ENCODE measurements at regions not wholly inside any gene's neighbourhood (a gene's known extent, or its start where the extent isn't known, plus 50 kb on each side); places are given as distances from the start of the nearest gene placed in this dataset.

GRCh38 chr4:131302108-131302507 is 1847.0 kb upstream of the PCDH10 start:
- no peaks in the 10 kb centered on the region for H3K27me3 ChIP-seq (ENCODE audit: insufficient read depth, low read depth)
- H3K27ac ChIP-seq, result no peak overlapping the region
- H3K36me3 ChIP-seq (ENCODE audit: insufficient read depth), result no peaks in the 10 kb centered on the region
- no peak for TF ChIP-seq CTCF (conservative IDR thresholded peaks at IDR 0.05; ENCODE audit: low read depth, low read length)
- no peaks in the 10 kb centered on the region for H3K79me2 ChIP-seq (ENCODE audit: insufficient read depth, low read depth)
- H2AFZ ChIP-seq (ENCODE audit: low read depth), result no peak overlapping the region
- no peak overlapping the region for H3K4me3 ChIP-seq (IDR thresholded peaks at IDR 0.05; ENCODE audit: insufficient read depth, low read depth, low read length)
- no peak overlapping the region for H3K9ac ChIP-seq
- no peaks in the 10 kb centered on the region for H3K4me1 ChIP-seq (ENCODE audit: low read depth, poor library complexity, severe bottlenecking)
- H4K20me1 ChIP-seq (ENCODE audit: insufficient read depth), result no peaks in the 10 kb centered on the region
- no peak overlapping the region for H3K4me2 ChIP-seq

- no peak for TF ChIP-seq CTCF (conservative IDR thresholded peaks at IDR 0.05; ENCODE audit: low read depth, low read length)
- Histone ChIP-seq H3K27me3 (ENCODE audit: insufficient read depth, low read depth) (no peaks in the 10 kb centered on the region), H3K4me2 (no peak overlapping the region), H3K4me3 (IDR thresholded peaks at IDR 0.05; ENCODE audit: insufficient read depth, low read depth, low read length) (no peak overlapping the region), H3K79me2 (ENCODE audit: insufficient read depth, low read depth) (no peaks in the 10 kb centered on the region), H3K36me3 (ENCODE audit: insufficient read depth) (no peaks in the 10 kb centered on the region), H4K20me1 (ENCODE audit: insufficient read depth) (no peaks in the 10 kb centered on the region), H3K9ac (no peak overlapping the region), H3K27ac (no peak overlapping the region), H3K4me1 (ENCODE audit: low read depth, poor library complexity, severe bottlenecking) (peaks cover 5% of the 10 kb centered on the region), H2AFZ (ENCODE audit: low read depth) (no peak overlapping the region)
Observed at GRCh38 chr4:131304686-131305085, 1844.4 kb upstream of the PCDH10 start.

GRCh38 chr4:131309628-131310027 is 1839.5 kb upstream of the PCDH10 start:
- no peak overlapping the region for H3K4me3 ChIP-seq (IDR thresholded peaks at IDR 0.05; ENCODE audit: insufficient read depth, low read depth, low read length)
- no peak overlapping the region for H2AFZ ChIP-seq (ENCODE audit: low read depth)
- TF ChIP-seq CTCF (conservative IDR thresholded peaks at IDR 0.05; ENCODE audit: low read depth, low read length), result no peak
- H3K36me3 ChIP-seq (ENCODE audit: insufficient read depth), result no peaks in the 10 kb centered on the region
- H3K9ac ChIP-seq, result no peak overlapping the region
- no peak overlapping the region for H3K4me2 ChIP-seq
- H3K27ac ChIP-seq, result no peak overlapping the region
- H4K20me1 ChIP-seq (ENCODE audit: insufficient read depth), result no peaks in the 10 kb centered on the region
- H3K79me2 ChIP-seq (ENCODE audit: insufficient read depth, low read depth), result no peaks in the 10 kb centered on the region
- no peaks in the 10 kb centered on the region for H3K27me3 ChIP-seq (ENCODE audit: insufficient read depth, low read depth)
- H3K4me1 ChIP-seq (ENCODE audit: low read depth, poor library complexity, severe bottlenecking), result peaks cover 10% of the 10 kb centered on the region

- Histone ChIP-seq H3K4me3 (IDR thresholded peaks at IDR 0.05; ENCODE audit: insufficient read depth, low read depth, low read length) (no peak overlapping the region), H3K4me1 (ENCODE audit: low read depth, poor library complexity, severe bottlenecking) (no peaks in the 10 kb centered on the region), H3K9ac (no peak overlapping the region), H3K79me2 (ENCODE audit: insufficient read depth, low read depth) (no peaks in the 10 kb centered on the region), H3K27me3 (ENCODE audit: insufficient read depth, low read depth) (no peaks in the 10 kb centered on the region), H3K36me3 (ENCODE audit: insufficient read depth) (no peaks in the 10 kb centered on the region), H3K27ac (no peak overlapping the region), H2AFZ (ENCODE audit: low read depth) (no peak overlapping the region), H4K20me1 (ENCODE audit: insufficient read depth) (no peaks in the 10 kb centered on the region), H3K4me2 (no peak overlapping the region)
- TF ChIP-seq CTCF (conservative IDR thresholded peaks at IDR 0.05; ENCODE audit: low read depth, low read length), result no peak
Observed at GRCh38 chr4:131316086-131316485, 1833.0 kb upstream of the PCDH10 start.

GRCh38 chr4:131337936-131338335 is 1811.2 kb upstream of the PCDH10 start:
- no peak overlapping the region for H3K27ac ChIP-seq
- H3K27me3 ChIP-seq (ENCODE audit: insufficient read depth, low read depth), result no peaks in the 10 kb centered on the region
- H3K4me1 ChIP-seq (ENCODE audit: low read depth, poor library complexity, severe bottlenecking), result no peaks in the 10 kb centered on the region
- no peaks in the 10 kb centered on the region for H3K36me3 ChIP-seq (ENCODE audit: insufficient read depth)
- no peaks in the 10 kb centered on the region for H3K79me2 ChIP-seq (ENCODE audit: insufficient read depth, low read depth)
- H4K20me1 ChIP-seq (ENCODE audit: insufficient read depth), result no peaks in the 10 kb centered on the region
- no peak overlapping the region for H3K9ac ChIP-seq
- TF ChIP-seq CTCF (conservative IDR thresholded peaks at IDR 0.05; ENCODE audit: low read depth, low read length), result no peak
- no peak overlapping the region for H2AFZ ChIP-seq (ENCODE audit: low read depth)
- H3K4me3 ChIP-seq (IDR thresholded peaks at IDR 0.05; ENCODE audit: insufficient read depth, low read depth, low read length), result no peak overlapping the region
- no peak overlapping the region for H3K4me2 ChIP-seq

Data from KMS-11 (cell line).